ENCODE measurements at regions not wholly inside any gene's neighbourhood (a gene's known extent, or its start where the extent isn't known, plus 50 kb on each side); places are given as distances from the start of the nearest gene placed in this dataset.
"Not testable (repeated sequence)": the region's sequence is repeated elsewhere in the genome, so short reads cannot be mapped to it uniquely, and the experiment has no call there.

DNA sequence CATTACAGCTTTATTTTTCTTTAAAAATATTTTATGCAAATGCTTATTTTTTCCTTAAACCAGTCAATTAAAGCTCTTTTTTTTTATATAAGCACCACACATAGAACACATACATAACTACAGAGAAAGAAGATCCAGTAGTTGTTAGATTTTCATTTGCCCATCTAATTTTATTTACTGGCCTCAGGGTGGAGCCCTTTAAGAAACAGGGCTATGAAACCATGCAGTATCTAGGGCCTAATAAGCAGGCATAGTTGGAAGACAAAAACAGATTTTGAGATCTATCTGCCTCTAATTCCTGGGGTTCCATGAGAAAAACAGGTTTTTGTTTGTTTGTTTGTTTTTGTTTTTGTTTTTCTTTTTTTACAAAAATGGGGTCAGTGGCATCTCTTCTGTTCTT lies 120.6 kb downstream of the BCHE start:
- ATAC-seq (no peak), DNase-seq (no peak)
- intact Hi-C loops (cut with DNase I, micrococcal nuclease), result no loop called here

DNA sequence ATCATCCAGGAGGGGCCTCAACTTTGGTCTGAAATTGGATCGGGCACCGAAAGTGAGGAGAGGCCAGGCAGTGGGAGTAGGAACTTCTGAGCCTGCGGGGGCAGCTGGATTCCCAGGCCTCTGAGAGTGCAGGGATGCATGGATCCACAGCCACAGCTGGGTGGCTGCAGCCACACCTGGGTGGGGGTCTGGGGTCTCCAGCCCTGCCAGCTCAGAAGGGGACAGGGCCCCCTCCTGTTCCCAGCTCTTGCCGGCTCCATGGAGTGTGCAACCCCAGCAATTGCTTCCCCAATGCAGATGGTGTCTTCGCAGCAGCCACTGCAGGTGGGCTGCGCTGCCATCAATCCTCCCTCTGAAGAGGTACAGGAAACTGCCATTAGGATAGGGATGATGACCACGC lies 123.7 kb downstream of the BCHE start:
- no peak for ATAC-seq
- no peak for DNase-seq
- intact Hi-C loops (cut with DNase I, micrococcal nuclease), result no loop called here

DNA sequence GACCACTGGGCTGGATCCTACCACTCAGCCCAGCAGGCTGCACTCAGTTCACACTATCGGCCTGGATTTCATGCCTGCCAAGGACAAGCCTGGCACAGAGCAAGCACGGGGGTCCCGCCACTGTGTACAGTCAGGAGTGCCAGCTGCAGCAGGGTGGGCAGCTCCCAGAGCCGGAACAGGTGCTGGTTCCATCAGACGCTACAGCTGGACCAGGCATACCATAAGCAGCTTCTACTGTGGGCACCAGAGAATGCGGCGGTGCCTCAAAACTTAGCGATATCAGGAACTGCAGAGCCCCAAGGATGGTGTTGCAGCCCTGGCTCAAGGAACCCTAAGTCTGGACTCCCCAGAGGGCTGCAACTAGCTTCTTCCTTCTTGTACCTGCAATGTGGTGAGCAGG lies 124.8 kb downstream of the BCHE start:
- ATAC-seq, result no peak
- intact Hi-C loops (cut with DNase I, micrococcal nuclease), result no loop called here
- no peak for DNase-seq

DNA sequence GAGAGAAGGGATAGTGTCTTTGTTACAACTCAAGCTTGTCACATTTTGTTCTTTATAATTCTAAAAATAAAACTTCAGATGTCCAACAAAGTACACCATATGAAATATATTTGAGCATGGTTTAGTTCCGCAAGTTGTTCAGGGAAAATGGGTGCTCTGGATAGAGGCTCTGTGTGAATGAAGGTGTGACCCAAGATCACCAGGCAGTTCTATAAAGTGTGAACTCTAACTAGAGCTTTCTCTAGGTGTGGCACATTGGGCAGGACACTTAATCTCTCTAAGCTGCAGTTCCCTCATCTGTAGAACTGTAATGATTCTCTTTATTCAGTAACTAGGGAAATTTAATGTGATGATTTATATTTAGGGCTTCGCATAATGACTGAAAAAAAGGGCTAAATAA lies 139.3 kb downstream of the BCHE start:
- intact Hi-C loops (cut with DNase I, micrococcal nuclease), result no loop called here
- DNase-seq, result no peak

DNA sequence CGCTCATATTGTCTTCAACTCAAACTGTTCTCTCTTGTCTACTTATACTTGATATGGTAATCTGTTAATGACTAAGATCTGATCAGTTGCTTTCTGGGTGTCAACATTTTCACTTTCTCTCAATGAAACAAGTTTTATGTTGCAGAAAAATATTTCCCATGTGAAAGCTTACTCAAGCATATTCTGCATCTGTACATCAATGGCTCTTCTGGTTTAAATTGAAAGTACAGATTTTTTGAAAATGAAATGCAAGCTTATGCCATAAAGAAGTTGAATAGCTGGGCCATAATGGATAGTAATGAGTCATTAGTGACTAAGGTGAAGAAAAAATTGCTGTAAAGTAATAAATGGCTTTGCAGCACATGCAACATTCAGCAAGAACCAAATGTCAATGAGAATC lies 140.7 kb downstream of the BCHE start:
- ATAC-seq (no peak), DNase-seq (no peak)
- intact Hi-C loops (cut with DNase I, micrococcal nuclease), result no loop called here

More for the DNA sequence above, 139.3 kb downstream of the BCHE start:
- no peak for ATAC-seq

DNA sequence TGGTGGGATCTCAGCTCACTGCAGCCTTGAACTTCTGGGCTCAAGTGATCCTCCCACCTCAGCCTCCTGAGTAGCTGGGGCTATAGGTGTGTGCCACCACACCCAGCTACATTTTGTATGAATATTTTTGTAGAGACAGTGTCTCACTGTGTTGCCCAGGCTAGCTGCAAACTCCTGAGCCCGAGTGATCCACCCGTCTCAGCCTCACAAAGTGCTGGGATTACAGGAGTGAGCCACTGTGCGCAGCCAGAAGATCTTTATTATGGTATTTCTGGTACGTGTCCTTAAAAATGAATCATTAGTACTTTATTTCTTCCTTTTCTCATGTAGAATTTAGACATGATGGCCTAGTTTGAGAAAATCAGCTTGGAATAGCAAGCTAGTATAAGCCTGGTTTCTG lies 153.3 kb downstream of the BCHE start:
- intact Hi-C loops (cut with DNase I, micrococcal nuclease), result no loop called here
- ATAC-seq (no peak), DNase-seq (no peak)

DNA sequence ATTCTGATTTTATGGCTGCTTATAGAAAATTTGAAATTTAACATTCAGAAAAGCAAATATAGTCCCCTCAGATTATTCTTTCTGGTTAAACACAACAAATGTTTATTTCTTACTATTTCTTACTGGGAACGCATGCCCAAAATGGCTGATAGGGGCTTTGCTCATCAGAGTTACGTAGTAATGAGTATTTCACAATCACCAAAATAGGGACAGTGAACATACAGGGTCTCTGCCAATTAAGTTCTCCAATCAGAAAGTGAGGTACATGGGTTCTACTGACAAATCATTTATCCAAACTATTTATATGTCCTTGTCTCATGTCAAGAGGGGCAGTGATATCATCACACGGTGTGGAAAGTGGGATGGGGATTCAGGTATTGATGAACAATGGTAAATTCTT lies 154.5 kb downstream of the BCHE start:
- intact Hi-C loops (cut with DNase I, micrococcal nuclease), result no loop called here
- ATAC-seq (no peak), DNase-seq (no peak)

DNA sequence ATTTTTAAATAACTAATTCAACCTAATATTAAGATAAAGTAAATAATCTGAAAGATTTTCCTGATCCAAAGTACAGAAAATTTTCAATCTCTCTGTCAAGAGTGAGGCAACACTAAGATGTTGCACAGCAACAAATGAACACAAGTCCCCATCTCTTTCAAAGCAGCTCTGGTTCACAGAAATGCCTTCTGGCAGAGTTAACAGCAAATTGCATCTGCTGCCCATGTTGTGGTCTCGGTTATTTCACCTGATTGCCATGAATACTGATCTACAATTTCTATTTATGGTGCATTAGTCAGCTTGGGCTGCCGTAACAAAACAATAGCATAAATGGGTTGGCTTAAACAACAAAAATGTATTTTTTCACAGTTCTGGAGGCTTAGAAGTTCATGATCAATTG lies 167.3 kb downstream of the BCHE start:
- intact Hi-C loops (cut with DNase I, micrococcal nuclease), result no loop called here
- ATAC-seq, result no peak
- DNase-seq, result no peak

DNA sequence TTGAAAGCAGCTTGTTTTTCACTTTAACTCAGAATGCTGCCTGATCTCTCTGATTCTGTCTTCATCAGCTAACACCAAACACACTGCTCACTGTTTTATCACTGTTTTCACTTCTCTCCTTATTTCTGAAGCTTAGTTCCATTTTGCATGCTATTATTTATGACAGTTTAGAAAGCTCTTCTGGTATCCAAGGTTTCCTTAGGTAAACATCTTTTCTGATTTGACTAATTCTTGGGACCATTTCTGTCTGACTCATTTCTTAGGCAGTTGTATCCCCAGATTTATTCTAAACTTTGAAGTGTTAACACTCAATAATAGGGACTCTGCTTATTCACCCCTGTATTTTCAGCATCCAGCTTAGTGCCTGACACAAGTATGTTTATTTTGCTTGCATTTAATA lies 167.7 kb downstream of the BCHE start:
- DNase-seq (no peak), ATAC-seq (no peak)
- intact Hi-C loops (cut with DNase I, micrococcal nuclease), result no loop called here

DNA sequence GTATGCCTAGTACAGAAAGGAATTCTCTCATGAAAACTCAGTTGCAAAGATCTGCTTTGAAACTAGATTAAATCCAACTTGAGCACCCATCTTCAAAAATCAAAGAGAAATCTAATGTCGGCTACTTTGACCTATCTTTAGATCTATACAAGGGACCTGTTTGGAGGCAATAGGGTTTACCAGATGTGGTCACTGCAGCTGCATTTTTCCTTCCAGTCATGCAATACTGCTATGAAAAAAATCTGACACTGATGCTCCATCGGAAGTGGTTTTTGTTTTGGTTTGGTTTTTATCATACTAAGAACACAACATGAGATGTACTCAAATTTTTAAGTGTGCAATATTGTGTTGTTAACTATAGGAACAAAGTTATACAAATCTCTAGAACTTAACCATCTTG lies 169.5 kb downstream of the BCHE start:
- ATAC-seq (no peak), DNase-seq (no peak)
- intact Hi-C loops (cut with DNase I, micrococcal nuclease), result no loop called here

DNA sequence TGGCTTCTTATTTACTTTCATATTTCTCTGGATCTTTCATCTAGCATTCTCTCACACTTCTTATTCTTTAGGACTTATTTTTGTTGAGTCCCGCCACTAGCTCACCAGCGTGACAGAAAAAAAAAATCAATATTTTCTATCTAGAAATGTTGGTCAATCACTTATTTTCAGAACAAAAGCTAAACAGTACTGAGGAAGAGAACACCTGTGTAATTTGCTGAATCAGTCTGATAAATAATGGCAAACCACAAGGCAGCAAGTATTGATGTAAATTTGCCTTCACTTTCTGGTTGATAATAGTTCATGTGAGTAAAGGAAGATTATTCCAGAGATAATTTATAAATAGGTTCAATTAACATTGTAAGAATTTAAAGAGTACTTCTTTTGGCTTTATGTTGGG lies 179.2 kb downstream of the BCHE start:
- no peak for ATAC-seq
- intact Hi-C loops (cut with DNase I, micrococcal nuclease), result no loop called here
- DNase-seq, result no peak

DNA sequence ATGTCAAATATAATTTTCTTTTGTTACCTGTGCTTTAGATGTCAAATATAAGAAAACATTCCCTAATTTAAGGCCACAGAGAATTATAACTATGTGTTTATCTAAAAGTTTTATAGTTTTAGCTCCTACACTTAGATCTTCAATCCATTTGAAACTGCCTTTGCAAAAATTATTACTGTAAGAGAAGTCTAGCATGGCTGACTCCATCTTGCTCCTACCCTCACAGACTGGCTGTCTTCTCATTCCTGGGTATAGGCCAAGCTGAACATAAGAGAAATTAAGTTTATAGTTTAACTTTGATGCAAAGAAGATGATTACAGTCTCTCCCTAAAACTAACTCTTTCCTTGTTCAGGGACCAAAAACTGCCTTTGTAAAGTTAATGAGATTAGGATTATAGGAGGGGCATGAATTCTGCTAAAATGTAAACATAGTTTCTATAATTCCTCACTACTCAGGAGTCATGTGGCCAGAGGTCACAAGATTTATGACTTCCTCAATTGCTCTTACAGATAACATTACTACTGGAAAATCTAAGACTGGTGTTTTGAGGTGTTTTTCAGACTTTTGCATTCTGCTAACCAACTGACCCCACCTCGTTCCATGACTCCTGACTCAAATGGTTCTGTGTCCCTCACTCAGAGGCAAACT lies 184.0 kb downstream of the BCHE start:
- ATAC-seq (peak; percentile 93), DNase-seq (no peak)
- intact Hi-C loops (cut with DNase I, micrococcal nuclease), result no loop called here

DNA sequence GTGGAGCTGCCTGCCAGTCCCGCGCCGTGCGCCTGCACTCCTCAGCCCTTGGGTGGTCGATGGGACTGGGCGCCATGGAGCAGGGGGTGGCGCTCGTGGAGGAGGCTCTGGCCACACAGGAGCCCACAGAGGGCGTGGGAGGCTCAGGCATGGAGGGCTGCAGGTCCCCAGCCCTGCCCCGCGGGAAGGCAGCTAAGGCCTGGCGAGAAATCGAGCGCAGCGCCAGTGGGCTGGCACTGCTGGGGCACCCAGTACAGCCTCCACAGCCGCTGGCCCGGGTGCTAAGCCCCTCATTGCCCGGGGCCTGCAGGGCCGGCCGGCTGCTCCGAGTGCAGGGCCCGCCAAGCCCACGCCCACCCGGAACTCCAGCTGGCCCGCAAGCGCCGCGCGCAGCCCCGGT lies 187.9 kb downstream of the BCHE start:
- ATAC-seq, DNase-seq: not testable (repeated sequence)
- intact Hi-C loops (cut with DNase I, micrococcal nuclease), result loop anchor here in 1 of 2 donors (10.0 kb wide), 1 partner anchor 156 kb away; no protein-coding TSS in a partner anchor

DNA sequence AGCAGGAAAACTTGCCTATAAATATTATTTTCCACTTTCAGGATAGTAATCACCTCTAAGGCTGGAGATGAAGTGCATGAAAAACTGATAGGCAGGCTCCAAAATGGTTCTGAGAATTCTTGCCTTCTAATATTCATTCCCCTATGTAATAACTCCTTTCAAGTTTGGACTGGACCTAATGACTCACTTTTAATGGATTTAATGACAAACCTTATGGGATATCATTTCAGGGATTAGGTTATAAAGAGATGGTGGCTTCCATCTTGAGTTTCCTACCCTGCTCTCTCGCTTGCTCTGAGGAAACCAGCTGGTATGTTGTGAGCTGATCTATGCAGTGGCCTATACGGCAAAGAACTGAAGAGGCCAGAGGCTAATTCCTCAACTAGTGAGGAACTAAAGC lies 192.0 kb downstream of the BCHE start:
- no peak for DNase-seq
- no peak for ATAC-seq
- intact Hi-C loops (cut with DNase I, micrococcal nuclease), result loop anchor here in 1 of 2 donors (10.0 kb wide), 1 partner anchor 160 kb away; no protein-coding TSS in a partner anchor

DNA sequence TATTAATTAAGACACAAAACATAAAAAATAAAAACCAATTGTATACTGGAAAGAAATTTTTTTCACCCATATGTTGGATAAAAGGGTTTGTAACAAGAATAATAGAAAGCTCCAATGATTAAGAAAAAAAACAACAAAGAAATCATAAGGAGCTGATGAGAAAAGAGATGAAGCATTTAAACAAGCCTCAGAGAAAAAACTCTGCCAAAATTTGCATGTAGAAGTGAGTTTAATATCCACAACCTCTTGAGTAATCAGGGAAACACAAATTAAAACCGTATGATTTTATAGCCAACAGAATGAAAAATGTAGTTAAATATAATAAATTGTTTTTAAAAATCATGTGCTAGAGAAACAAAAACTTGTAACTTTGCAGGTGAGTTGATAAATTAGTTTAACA lies 192.9 kb downstream of the BCHE start:
- DNase-seq (no peak), ATAC-seq (no peak)
- intact Hi-C loops (cut with DNase I, micrococcal nuclease), result loop anchor here in 1 of 2 donors (10.0 kb wide), 1 partner anchor 160 kb away; no protein-coding TSS in a partner anchor

DNA sequence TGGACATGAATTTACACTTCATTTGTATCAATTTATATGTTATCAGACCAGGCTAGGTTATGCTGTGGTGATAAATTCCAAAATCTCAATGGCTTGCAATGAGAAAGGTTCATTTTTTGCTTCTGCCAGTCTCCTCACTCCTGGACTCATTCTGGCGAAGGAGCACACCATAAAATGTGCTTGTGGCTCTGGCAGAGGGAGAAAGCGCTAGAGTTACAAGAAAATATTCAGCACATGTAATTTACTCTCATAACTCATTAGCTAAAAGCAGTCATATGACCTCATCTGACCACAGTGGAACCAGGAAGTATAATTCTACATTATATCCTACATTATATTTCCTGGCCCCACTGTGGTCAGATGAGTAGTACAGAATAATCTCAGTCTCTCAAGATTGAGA lies 193.8 kb downstream of the BCHE start:
- ATAC-seq (peak; percentile 92), DNase-seq (no peak)
- intact Hi-C loops (cut with DNase I, micrococcal nuclease), result loop anchor here in 1 of 2 donors (10.0 kb wide), 1 partner anchor 161 kb away; no protein-coding TSS in a partner anchor

DNA sequence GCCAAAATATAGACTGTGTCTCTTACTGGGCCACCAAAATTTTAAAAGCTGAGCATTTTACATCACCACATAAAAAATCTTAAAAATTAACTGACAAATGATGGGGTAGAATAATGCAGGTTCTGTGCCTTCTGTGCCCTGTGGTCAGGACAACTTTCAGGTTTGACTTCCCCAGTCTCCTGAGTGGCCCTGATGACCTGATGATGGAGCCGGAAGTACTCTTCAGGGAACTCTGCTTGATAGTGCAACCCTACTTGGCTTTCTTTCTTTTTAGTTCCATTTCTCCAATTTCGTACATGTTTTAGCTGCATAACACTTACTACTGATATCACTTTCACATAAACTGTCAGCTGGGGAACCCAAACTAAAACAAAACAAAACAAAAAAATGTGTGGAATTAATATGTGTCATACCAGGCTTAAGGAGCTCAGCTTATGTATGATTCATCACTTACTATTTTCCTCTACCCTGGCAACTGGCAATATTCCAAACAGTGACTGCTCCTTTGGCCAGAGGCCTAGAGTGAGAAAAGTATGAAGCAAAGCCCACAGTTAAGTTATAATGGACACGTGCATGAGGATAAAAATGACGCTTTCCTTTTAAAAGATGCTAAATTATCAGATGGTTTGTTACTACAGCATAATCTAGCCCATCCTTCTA lies 194.3 kb downstream of the BCHE start:
- ATAC-seq, result peak; percentile 86
- intact Hi-C loops (cut with DNase I, micrococcal nuclease), result loop anchor here in 1 of 2 donors (10.0 kb wide), 1 partner anchor 162 kb away; no protein-coding TSS in a partner anchor
- DNase-seq, result peak in 1 of 2 donors; percentile 13

DNA sequence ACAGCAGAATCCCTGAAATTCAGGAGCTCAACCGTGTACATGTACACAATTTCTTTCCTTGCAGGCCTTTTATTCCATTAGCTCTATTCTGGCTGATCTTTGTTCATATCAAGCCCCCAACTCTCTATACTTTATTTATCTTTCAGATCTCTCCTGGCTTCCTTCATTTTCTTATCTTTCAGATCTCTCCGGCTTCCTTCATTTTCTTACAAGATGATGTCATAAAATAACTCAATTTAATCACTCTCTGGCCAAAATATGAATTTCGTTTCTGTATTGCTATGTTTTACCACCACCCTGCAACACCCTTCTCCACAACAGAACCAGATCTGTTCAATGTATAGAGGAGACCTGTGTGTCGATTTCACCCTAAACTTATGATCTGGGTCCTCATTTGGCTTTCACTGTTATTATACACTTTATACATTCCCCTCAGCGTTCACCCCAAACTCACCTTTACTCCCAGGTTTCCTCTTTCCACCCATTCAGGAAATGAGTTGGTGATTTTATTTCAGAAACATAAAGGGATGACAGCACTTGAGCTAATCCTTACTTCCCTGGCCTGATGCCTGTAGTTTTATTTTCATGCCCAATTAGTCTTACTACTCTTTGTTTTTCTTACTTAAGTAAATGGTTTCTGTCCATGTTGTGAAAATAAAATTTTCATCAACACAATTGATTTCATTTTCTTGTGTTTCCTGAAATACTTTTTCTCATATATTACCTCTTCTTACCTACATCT lies 195.5 kb downstream of the BCHE start:
- DNase-seq, result no peak
- intact Hi-C loops (cut with DNase I, micrococcal nuclease), result loop anchor here in 1 of 2 donors (10.0 kb wide), 1 partner anchor 163 kb away; no protein-coding TSS in a partner anchor
- no peak for ATAC-seq

DNA sequence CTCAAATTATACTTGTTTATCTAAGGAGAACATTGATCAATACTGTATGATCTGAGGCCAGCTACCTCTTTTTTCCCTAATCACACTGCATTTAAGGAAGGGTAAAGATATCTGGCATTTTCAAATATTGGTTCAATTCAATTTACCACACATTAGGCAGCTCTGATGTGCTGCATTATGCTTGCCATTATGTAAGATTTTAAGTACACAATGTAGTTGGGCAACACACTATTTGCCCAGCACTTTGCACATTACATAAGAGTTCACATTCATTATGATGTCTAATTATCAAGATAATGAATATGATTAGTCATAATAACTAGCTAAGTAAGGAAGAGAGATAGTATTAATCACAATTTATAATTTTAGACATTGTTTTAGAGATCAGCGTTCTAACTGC lies 196.3 kb downstream of the BCHE start:
- no peak for ATAC-seq
- intact Hi-C loops (cut with DNase I, micrococcal nuclease), result loop anchor here in 1 of 2 donors (10.0 kb wide), 1 partner anchor 164 kb away; no protein-coding TSS in a partner anchor
- no peak for DNase-seq

DNA sequence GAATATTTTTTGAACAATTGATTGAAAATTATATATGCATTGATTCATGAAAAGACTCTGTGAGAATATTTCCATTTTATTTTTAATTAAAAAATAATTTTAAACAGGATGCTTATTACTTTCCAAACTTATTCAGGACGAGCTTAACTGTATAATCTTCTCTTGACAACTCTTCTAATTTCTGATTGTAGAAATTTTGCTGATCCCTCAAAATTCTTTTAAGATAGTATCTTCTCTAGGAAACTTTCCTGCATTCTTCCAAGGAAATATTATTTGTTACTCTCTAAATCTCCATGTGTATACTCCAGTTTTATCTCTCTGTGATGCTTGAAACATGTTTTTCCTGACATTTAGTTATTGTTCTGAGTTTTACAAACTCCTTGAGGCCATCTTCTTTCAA lies 197.2 kb downstream of the BCHE start:
- ATAC-seq (no peak), DNase-seq (no peak)
- intact Hi-C loops (cut with DNase I, micrococcal nuclease), result loop anchor here in 1 of 2 donors (10.0 kb wide), 1 partner anchor 165 kb away; no protein-coding TSS in a partner anchor
